ENCODE measurements at regions not wholly inside any gene's neighbourhood (a gene's known extent, or its start where the extent isn't known, plus 50 kb on each side); places are given as distances from the start of the nearest gene placed in this dataset.

- no peak for TF ChIP-seq GLIS3 (CRISPR knock-in tag; IDR thresholded peaks at IDR 0.05)
- TF ChIP-seq, protein P1, sequence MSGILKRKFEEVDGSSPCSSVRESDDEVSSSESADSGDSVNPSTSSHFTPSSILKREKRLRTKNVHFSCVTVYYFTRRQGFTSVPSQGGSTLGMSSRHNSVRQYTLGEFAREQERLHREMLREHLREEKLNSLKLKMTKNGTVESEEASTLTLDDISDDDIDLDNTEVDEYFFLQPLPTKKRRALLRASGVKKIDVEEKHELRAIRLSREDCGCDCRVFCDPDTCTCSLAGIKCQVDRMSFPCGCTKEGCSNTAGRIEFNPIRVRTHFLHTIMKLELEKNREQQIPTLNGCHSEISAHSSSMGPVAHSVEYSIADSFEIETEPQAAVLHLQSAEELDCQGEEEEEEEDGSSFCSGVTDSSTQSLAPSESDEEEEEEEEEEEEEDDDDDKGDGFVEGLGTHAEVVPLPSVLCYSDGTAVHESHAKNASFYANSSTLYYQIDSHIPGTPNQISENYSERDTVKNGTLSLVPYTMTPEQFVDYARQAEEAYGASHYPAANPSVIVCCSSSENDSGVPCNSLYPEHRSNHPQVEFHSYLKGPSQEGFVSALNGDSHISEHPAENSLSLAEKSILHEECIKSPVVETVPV (CRISPR knock-in tag; IDR thresholded peaks at IDR 0.05), result no peak
- TF ChIP-seq SNAI2 (CRISPR knock-in tag; IDR thresholded peaks at IDR 0.05), result no peak
- TF ChIP-seq ZC3H10 (CRISPR knock-in tag; IDR thresholded peaks at IDR 0.05), result no peak
- TF ChIP-seq, protein P2, sequence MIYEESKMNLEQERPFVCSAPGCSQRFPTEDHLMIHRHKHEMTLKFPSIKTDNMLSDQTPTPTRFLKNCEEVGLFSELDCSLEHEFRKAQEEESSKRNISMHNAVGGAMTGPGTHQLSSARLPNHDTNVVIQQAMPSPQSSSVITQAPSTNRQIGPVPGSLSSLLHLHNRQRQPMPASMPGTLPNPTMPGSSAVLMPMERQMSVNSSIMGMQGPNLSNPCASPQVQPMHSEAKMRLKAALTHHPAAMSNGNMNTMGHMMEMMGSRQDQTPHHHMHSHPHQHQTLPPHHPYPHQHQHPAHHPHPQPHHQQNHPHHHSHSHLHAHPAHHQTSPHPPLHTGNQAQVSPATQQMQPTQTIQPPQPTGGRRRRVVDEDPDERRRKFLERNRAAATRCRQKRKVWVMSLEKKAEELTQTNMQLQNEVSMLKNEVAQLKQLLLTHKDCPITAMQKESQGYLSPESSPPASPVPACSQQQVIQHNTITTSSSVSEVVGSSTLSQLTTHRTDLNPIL (CRISPR knock-in tag; IDR thresholded peaks at IDR 0.05; ENCODE audit: low read depth), result no peak
- no peak for TF ChIP-seq PATZ1 (CRISPR knock-in tag; IDR thresholded peaks at IDR 0.05; ENCODE audit: borderline replicate concordance)
- TF ChIP-seq ZFP3 (CRISPR knock-in tag; IDR thresholded peaks at IDR 0.05), result no peak
- TF ChIP-seq TCF4 (CRISPR knock-in tag; IDR thresholded peaks at IDR 0.05; ENCODE audit: borderline replicate concordance), result no peak
- no peak for TF ChIP-seq ZNF70 (CRISPR knock-in tag; IDR thresholded peaks at IDR 0.05)
Observed at GRCh38 chr11:81995889-81996288, 737.8 kb downstream of the FAM181B start.

Data from SK-N-SH treated with all-trans-retinoic acid at 6 μM for 48 hours (cell line).